Caco-2 (cell line): ENCODE measurements at regions not wholly inside any gene's neighbourhood (a gene's known extent, or its start where the extent isn't known, plus 50 kb on each side); places are given as distances from the start of the nearest gene placed in this dataset.

Experiments
- BruUV-seq: library from RNA; stranded (reverse); fragments of 400-500 nt; replicated peaks from 2 replicates; lab custom pipeline; 2021; lab: Mats Ljungman, UMichigan
- CTCF ChIA-PET: fragments of 300-600 bp; sonication (Branson Sonifier 250); formaldehyde crosslinking; loops from one replicate; lab custom pipeline; 2022; ENCODE audit warnings: antibody characterized with exemption; lab: Charles Lee
- POLR2A ChIA-PET: fragments of 300-600 bp; sonication (Branson Sonifier 250); formaldehyde crosslinking; loops from one replicate; lab custom pipeline; 2022; ENCODE audit warnings: antibody characterized with exemption; lab: Charles Lee
- DNase-seq, 2 experiments: peaks; one replicate each; pipeline versions ENCODE4 v3.0.0 to v3.0.0-alpha.2; 2020 to 2022
- H3K27me3 ChIP-seq: replicated peaks from 2 replicates; pipeline ENCODE4 v1.6.0; 2011; ENCODE audit warnings: low read length; ENCODE audit not compliant: control insufficient read depth, insufficient read depth
- H3K36me3 ChIP-seq: 2 replicates; pipeline ENCODE4 v1.5.1; 2011; ENCODE audit warnings: low read length; ENCODE audit not compliant: control insufficient read depth, insufficient read depth
- H3K4me1 ChIP-seq: fragments of 250-450 bp; sonication (Bioruptor Pico); 2 replicates; pipeline ENCODE4 v1.5.1; 2020; ENCODE audit warnings: mild to moderate bottlenecking
- H3K4me3 ChIP-seq: 2 replicates; pipeline ENCODE4 v1.5.1; 2011; ENCODE audit warnings: low read depth, mild to moderate bottlenecking, control low read depth, low read length
- H3K9me3 ChIP-seq: fragments of 250-450 bp; sonication (Bioruptor Pico); 2 replicates; pipeline ENCODE4 v1.5.1; 2020; ENCODE audit warnings: mild to moderate bottlenecking, moderate library complexity
- H3K27ac Mint-ChIP-seq: one replicate; pipeline ENCODE4 v1.8.0; 2022; ENCODE audit warnings: mixed read lengths; ENCODE audit not compliant: unreplicated experiment
- H3K27me3 Mint-ChIP-seq: one replicate; pipeline ENCODE4 v1.8.0; 2022; ENCODE audit warnings: mixed read lengths; ENCODE audit not compliant: insufficient read depth, unreplicated experiment
- H3K36me3 Mint-ChIP-seq: one replicate; pipeline ENCODE4 v1.8.0; 2022; ENCODE audit warnings: mild to moderate bottlenecking, mixed read lengths; ENCODE audit not compliant: insufficient read depth, unreplicated experiment
- H3K4me1 Mint-ChIP-seq: one replicate; pipeline ENCODE4 v1.8.0; 2022; ENCODE audit warnings: low read depth, mixed read lengths; ENCODE audit not compliant: unreplicated experiment
- H3K4me3 Mint-ChIP-seq: one replicate; pipeline ENCODE4 v1.8.0; 2022; ENCODE audit warnings: mild to moderate bottlenecking, moderate library complexity, mixed read lengths; ENCODE audit not compliant: unreplicated experiment
- H3K9me3 Mint-ChIP-seq: one replicate; pipeline ENCODE4 v1.8.0; 2022; ENCODE audit warnings: mixed read lengths; ENCODE audit not compliant: unreplicated experiment
- CTCF ChIP-seq, 2 experiments: fragments of 200-600 bp in 1 of 2; IDR thresholded peaks; 1 replicate in 1 of 2; 2 replicates in 1 of 2; pipeline versions ENCODE4 v1.5.1 to v1.8.0; 2011 to 2022; ENCODE audit warnings: antibody characterized with exemption in 1 of 2, control low read depth in 1 of 2, inconsistent platforms in 1 of 2, low read depth in 1 of 2, low read length in 1 of 2, mild to moderate bottlenecking in 1 of 2, moderate library complexity in 1 of 2; ENCODE audit not compliant: insufficient read depth in 1 of 2, severe bottlenecking in 1 of 2, unreplicated experiment in 1 of 2
- intact Hi-C: fragments of 100-400 bp; cut with micrococcal nuclease; formaldehyde crosslinking; loops from one replicate; pipeline ENCODE4 v1.10.0; 2022; ENCODE audit not compliant: unreplicated experiment

GRCh38 chr7:113314594-113314993 is 196.2 kb upstream of the SMIM30 start:
- Mint-ChIP-seq H3K36me3 (no peaks in the 10 kb centered on the region), H3K27me3 (no peaks in the 10 kb centered on the region), H3K4me3 (no peak overlapping the region), H3K4me1 (no peaks in the 10 kb centered on the region), H3K9me3 (no peaks in the 10 kb centered on the region), H3K27ac (no peak overlapping the region)
- ChIA-PET POLR2A (no interaction called here), CTCF (no interaction called here)
- H3K36me3 ChIP-seq, result no peaks in the 10 kb centered on the region
- no peak overlapping the region for H3K4me3 ChIP-seq
- intact Hi-C loops, result no loop called here
- DNase-seq, result no peak
- H3K27me3 ChIP-seq, result no peaks in the 10 kb centered on the region
- no peak for TF ChIP-seq CTCF (IDR thresholded peaks at IDR 0.05; ENCODE audit: insufficient read depth in 1 of 2, low read depth in 1 of 2, low read length in 1 of 2, severe bottlenecking in 1 of 2, unreplicated experiment in 1 of 2)
- no peaks in the 10 kb centered on the region for H3K4me1 ChIP-seq
- H3K9me3 ChIP-seq, result no peaks in the 10 kb centered on the region
- BruUV-seq, result no TSS peak

GRCh38 chr7:113308399-113308798 is 190.0 kb upstream of the SMIM30 start:
- no peak overlapping the region for H3K4me3 ChIP-seq
- no peaks in the 10 kb centered on the region for H3K36me3 ChIP-seq
- Mint-ChIP-seq H3K9me3 (no peaks in the 10 kb centered on the region), H3K4me3 (no peak overlapping the region), H3K4me1 (no peaks in the 10 kb centered on the region), H3K36me3 (no peaks in the 10 kb centered on the region), H3K27me3 (no peaks in the 10 kb centered on the region), H3K27ac (no peak overlapping the region)
- ChIA-PET POLR2A (no interaction called here), CTCF (no interaction called here)
- no peaks in the 10 kb centered on the region for H3K4me1 ChIP-seq
- intact Hi-C loops, result no loop called here
- BruUV-seq, result no TSS peak
- no peak for DNase-seq
- H3K9me3 ChIP-seq, result no peaks in the 10 kb centered on the region; the same call in 1 of the 2 replicates
- H3K27me3 ChIP-seq, result no peaks in the 10 kb centered on the region
- no peak for TF ChIP-seq CTCF (IDR thresholded peaks at IDR 0.05; ENCODE audit: insufficient read depth in 1 of 2, low read depth in 1 of 2, low read length in 1 of 2, severe bottlenecking in 1 of 2, unreplicated experiment in 1 of 2)

GRCh38 chr7:113307147-113307546 is 188.8 kb upstream of the SMIM30 start:
- no peak for TF ChIP-seq CTCF (IDR thresholded peaks at IDR 0.05; ENCODE audit: insufficient read depth in 1 of 2, low read depth in 1 of 2, low read length in 1 of 2, severe bottlenecking in 1 of 2, unreplicated experiment in 1 of 2)
- ChIA-PET POLR2A (no interaction called here), CTCF (no interaction called here)
- H3K27ac Mint-ChIP-seq, result no peak overlapping the region
- Histone ChIP-seq H3K36me3 (no peaks in the 10 kb centered on the region), H3K9me3 (no peaks in the 10 kb centered on the region; the same call in 1 of the 2 replicates), H3K4me3 (no peak overlapping the region), H3K27me3 (no peaks in the 10 kb centered on the region), H3K4me1 (no peaks in the 10 kb centered on the region)
- no peaks in the 10 kb centered on the region for H3K36me3 Mint-ChIP-seq
- no peak for DNase-seq
- intact Hi-C loops, result no loop called here
- H3K4me3 Mint-ChIP-seq, result no peak overlapping the region
- no peaks in the 10 kb centered on the region for H3K4me1 Mint-ChIP-seq
- H3K27me3 Mint-ChIP-seq, result no peaks in the 10 kb centered on the region
- H3K9me3 Mint-ChIP-seq, result no peaks in the 10 kb centered on the region
- BruUV-seq, result no TSS peak
